Endothelial cell of umbilical vein (primary cell): ENCODE measurements at regions not wholly inside any gene's neighbourhood (a gene's known extent, or its start where the extent isn't known, plus 50 kb on each side); places are given as distances from the start of the nearest gene placed in this dataset.
"Not testable (repeated sequence)": the region's sequence is repeated elsewhere in the genome, so short reads cannot be mapped to it uniquely, and the experiment has no call there.

ENCODE experiments used
- BruUV-seq: library from RNA; stranded (reverse); fragments of 400-500 nt; replicated peaks from 2 replicates; lab custom pipeline; 2021; lab: Mats Ljungman, UMichigan
- CTCF ChIA-PET: fragments of 300-600, 350-600 bp; sonication (Branson Sonifier 250); formaldehyde crosslinking; loops from one replicate; lab custom pipeline; 2021; ENCODE audit warnings: antibody characterized with exemption, inconsistent platforms; lab: Charles Lee
- POLR2A ChIA-PET: fragments of 300-600, 350-600 bp; sonication (Branson Sonifier 250); formaldehyde crosslinking; loops from one replicate; lab custom pipeline; 2021; ENCODE audit warnings: antibody characterized with exemption, inconsistent platforms; lab: Charles Lee
- DNase-seq: peaks from one replicate; pipeline ENCODE4 v3.0.0-alpha.2; 2011; ENCODE audit warnings: low read depth, low spot score
- FAIRE-seq: peaks from 2 replicates; lab custom pipeline; 2011; peaks lifted over from hg19 to GRCh38; lab: Jason Lieb, UNC
- H2AFZ ChIP-seq: 2 replicates; pipeline ENCODE4 v1.6.0; 2012; ENCODE audit warnings: low read depth, low read length, control low read depth, inconsistent platforms
- H3K27ac ChIP-seq: 2 replicates; pipeline ENCODE4 v1.5.1; 2011; ENCODE audit warnings: low read depth, mild to moderate bottlenecking, control low read depth, low read length, moderate library complexity; ENCODE audit not compliant: insufficient read depth
- H3K27me3 ChIP-seq, 2 experiments: 2 replicates each; pipeline versions ENCODE4 v1.6.0 to v1.6.1; 2011; ENCODE audit warnings: low read length in 2 of 2, mixed read lengths in 1 of 2; ENCODE audit not compliant: control insufficient read depth in 2 of 2, insufficient read depth in 2 of 2
- H3K36me3 ChIP-seq, 2 experiments: 2 replicates in 1 of 2; 3 replicates in 1 of 2; pipeline ENCODE4 v1.5.1; 2011; ENCODE audit warnings: low read length in 2 of 2, mild to moderate bottlenecking in 1 of 2, moderate library complexity in 1 of 2; ENCODE audit not compliant: control insufficient read depth in 2 of 2, insufficient read depth in 2 of 2; ENCODE audit errors: extremely low read depth in 1 of 2
- H3K4me1 ChIP-seq: 3 replicates; pipeline ENCODE4 v1.5.1; 2011; ENCODE audit warnings: mild to moderate bottlenecking, low read length; ENCODE audit not compliant: control insufficient read depth, insufficient read depth; ENCODE audit errors: extremely low read depth
- H3K4me2 ChIP-seq: 2 replicates; pipeline ENCODE4 v1.6.1; 2011; ENCODE audit warnings: low read length, control low read depth, mixed read lengths; ENCODE audit not compliant: insufficient read depth
- H3K4me3 ChIP-seq, 3 experiments: fragments of 200-600 bp in 1 of 3; sonication (generic), shearing (Covaris generic) in 1 of 3; replicated peaks in 1 of 3; 2 replicates each; pipeline ENCODE4 v1.5.1; 2011 to 2016; ENCODE audit warnings: control low read depth in 3 of 3, low read length in 3 of 3, mild to moderate bottlenecking in 2 of 3, inconsistent platforms in 1 of 3, low read depth in 1 of 3, moderate library complexity in 1 of 3; ENCODE audit not compliant: insufficient read depth in 1 of 3
- H3K79me2 ChIP-seq: 2 replicates; pipeline ENCODE4 v1.6.0; 2012; ENCODE audit warnings: low read length, inconsistent platforms; ENCODE audit not compliant: control insufficient read depth, insufficient read depth
- H3K9ac ChIP-seq: replicated peaks from 2 replicates; pipeline ENCODE3; 2011; ENCODE audit warnings: low read length, control low read depth; ENCODE audit not compliant: insufficient read depth; ENCODE audit errors: extremely low read depth
- H3K9me1 ChIP-seq: replicated peaks from 3 replicates; pipeline ENCODE4 v1.6.0; 2011; ENCODE audit warnings: mild to moderate bottlenecking, low read length; ENCODE audit not compliant: control insufficient read depth, insufficient read depth; ENCODE audit errors: extremely low read depth
- H3K9me3 ChIP-seq: replicated peaks from 2 replicates; pipeline ENCODE4 v1.5.1; 2012; ENCODE audit warnings: low read length, inconsistent platforms; ENCODE audit not compliant: control insufficient read depth, insufficient read depth
- H4K20me1 ChIP-seq: replicated peaks from 2 replicates; pipeline ENCODE3; 2011; ENCODE audit warnings: mild to moderate bottlenecking, low read length; ENCODE audit not compliant: control insufficient read depth, insufficient read depth; ENCODE audit errors: extremely low read depth
- JUN ChIP-seq: IDR thresholded peaks from 2 replicates; pipeline ENCODE4 v1.6.1; 2011; ENCODE audit warnings: borderline replicate concordance, low read depth; ENCODE audit not compliant: insufficient read length, insufficient read depth
- dilution Hi-C: fragments of 300-500 bp; cut with MboI; formaldehyde crosslinking; loops from one replicate; pipeline ENCODE4 v1.15.0; 2019; ENCODE audit warnings: low sequenced_read_pairs; ENCODE audit not compliant: extremely low pct_ligation_motif_present
- intact Hi-C: fragments of 100-400 bp; cut with micrococcal nuclease; formaldehyde crosslinking; loops from one replicate; pipeline ENCODE4 v1.10.0; 2022
- TF ChIP-seq, protein P1 (sequence below), 2 donors: IDR thresholded peaks; 1 replicate in 1 of 2; 2 replicates in 1 of 2; pipeline ENCODE4 v1.5.1; 2011; ENCODE audit warnings: low read length in 2 of 2, mild to moderate bottlenecking in 2 of 2, moderate library complexity in 2 of 2, control low read depth in 1 of 2, inconsistent platforms in 1 of 2, low read depth in 1 of 2; ENCODE audit not compliant: insufficient read depth in 1 of 2; ENCODE audit errors: extremely low read depth in 1 of 2

DNA sequence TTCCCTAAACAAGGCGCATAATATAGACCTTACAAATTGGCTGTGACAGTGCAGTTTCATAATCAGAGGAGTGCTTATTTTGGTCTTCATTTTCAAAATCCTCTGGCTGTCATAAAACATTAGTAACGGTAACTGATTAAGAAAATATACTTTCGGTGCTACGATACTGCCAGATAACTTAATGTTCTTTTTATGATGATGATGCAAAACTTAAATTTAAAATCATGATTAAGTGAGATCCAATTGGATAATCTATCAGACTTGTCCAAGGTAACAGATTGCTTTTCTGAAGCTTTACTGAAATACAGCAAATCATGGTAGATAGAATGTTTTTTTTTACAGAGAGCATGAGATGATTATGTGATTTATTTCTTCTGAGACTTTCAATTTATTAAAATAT lies 364.2 kb upstream of the CNTN3 start:
- H3K9me1 ChIP-seq = no peaks in the 10 kb centered on the region
- intact Hi-C loops (no loop called here), dilution Hi-C loops (no loop called here)
- no peak overlapping the region for H3K4me3 ChIP-seq
- CTCF ChIA-PET = no interaction called here
- no TSS peak for BruUV-seq
- H3K4me1 ChIP-seq = no peaks in the 10 kb centered on the region
- no peaks in the 10 kb centered on the region for H4K20me1 ChIP-seq
- FAIRE-seq (no peak), DNase-seq (no peak)
- H3K79me2 ChIP-seq = no peaks in the 10 kb centered on the region
- TF ChIP-seq, protein P1, sequence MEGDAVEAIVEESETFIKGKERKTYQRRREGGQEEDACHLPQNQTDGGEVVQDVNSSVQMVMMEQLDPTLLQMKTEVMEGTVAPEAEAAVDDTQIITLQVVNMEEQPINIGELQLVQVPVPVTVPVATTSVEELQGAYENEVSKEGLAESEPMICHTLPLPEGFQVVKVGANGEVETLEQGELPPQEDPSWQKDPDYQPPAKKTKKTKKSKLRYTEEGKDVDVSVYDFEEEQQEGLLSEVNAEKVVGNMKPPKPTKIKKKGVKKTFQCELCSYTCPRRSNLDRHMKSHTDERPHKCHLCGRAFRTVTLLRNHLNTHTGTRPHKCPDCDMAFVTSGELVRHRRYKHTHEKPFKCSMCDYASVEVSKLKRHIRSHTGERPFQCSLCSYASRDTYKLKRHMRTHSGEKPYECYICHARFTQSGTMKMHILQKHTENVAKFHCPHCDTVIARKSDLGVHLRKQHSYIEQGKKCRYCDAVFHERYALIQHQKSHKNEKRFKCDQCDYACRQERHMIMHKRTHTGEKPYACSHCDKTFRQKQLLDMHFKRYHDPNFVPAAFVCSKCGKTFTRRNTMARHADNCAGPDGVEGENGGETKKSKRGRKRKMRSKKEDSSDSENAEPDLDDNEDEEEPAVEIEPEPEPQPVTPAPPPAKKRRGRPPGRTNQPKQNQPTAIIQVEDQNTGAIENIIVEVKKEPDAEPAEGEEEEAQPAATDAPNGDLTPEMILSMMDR (IDR thresholded peaks at IDR 0.05; ENCODE audit: extremely low read depth in 1 of 2, insufficient read depth in 1 of 2, low read depth in 1 of 2, low read length in 2 of 2) = no peak
- no peak for TF ChIP-seq JUN
- no peaks in the 10 kb centered on the region for H3K27me3 ChIP-seq
- H3K36me3 ChIP-seq = no peaks in the 10 kb centered on the region
- no peak overlapping the region for H3K27ac ChIP-seq
- POLR2A ChIA-PET = no interaction called here
- H3K4me2 ChIP-seq = no peak overlapping the region
- H2AFZ ChIP-seq = no peak overlapping the region
- H3K9ac ChIP-seq = no peak overlapping the region
- H3K9me3 ChIP-seq = no peaks in the 10 kb centered on the region

DNA sequence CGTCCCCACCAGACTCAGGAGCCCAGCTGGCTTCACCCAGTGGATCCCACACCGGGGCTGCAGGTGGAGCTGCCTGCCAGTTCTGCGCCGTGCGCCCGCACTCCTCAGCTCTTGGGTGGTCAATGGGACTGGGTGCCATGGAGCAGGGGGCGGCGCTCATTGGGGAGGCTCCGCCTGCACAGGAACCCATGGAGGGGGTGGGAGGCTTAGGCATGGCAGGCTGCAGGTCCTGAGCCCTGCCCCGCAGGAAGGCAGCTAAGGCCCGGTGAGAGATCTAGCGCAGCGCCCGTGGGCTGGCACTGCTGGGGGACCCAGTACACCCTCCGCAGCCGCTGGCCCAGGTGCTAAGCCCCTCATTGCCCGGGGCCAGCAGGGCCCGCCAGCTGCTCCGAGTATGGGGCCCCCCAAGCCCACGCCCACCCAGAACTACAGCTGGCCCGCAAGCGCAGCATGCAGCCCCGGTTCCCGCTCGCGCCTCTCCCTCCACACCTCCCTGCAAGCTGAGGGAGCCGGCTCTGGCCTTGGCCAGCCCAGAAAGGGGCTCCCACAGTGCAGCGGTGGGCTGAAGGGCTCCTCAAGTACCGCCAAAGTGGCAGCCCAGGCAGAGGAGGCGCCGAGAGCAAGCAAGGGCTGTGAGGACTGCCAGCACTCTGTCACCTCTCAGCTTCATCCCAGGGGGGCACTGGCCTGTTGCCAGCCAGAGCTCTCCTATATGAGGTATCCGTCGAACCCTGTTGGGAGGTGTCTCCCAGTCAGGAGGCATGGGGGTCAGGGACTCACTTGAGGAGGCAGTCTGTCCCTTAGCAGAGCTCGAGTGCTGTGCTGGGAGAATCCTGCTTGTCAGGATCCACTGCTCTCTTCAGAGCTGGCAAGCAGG lies 370.8 kb upstream of the CNTN3 start:
- DNase-seq, H3K79me2 ChIP-seq, H3K27me3 ChIP-seq, H3K4me2 ChIP-seq, H3K27ac ChIP-seq, H3K9ac ChIP-seq, H3K4me1 ChIP-seq, dilution Hi-C loops, CTCF ChIA-PET, H2AFZ ChIP-seq, POLR2A ChIA-PET, intact Hi-C loops, H3K9me1 ChIP-seq, H3K9me3 ChIP-seq, BruUV-seq, H3K4me3 ChIP-seq, FAIRE-seq, H3K36me3 ChIP-seq, H4K20me1 ChIP-seq: not testable (repeated sequence)
